NT2/D1 (cell line): ENCODE measurements at regions not wholly inside any gene's neighbourhood (a gene's known extent, or its start where the extent isn't known, plus 50 kb on each side); places are given as distances from the start of the nearest gene placed in this dataset.

Experiments used
- DNase-seq: peaks from one replicate; pipeline ENCODE4 v3.0.0-alpha.2; 2011; ENCODE audit warnings: low read depth, low spot score
- H3K27me3 ChIP-seq: 2 replicates; pipeline ENCODE4 v1.6.0; 2011; ENCODE audit warnings: mild to moderate bottlenecking; ENCODE audit not compliant: insufficient read length, insufficient read depth
- H3K36me3 ChIP-seq: 2 replicates; pipeline ENCODE4 v1.6.1; 2011; ENCODE audit warnings: mild to moderate bottlenecking, low read length, mixed read lengths; ENCODE audit not compliant: insufficient read depth, insufficient read length
- H3K4me1 ChIP-seq: 2 replicates; pipeline ENCODE4 v1.5.1; 2011; ENCODE audit not compliant: insufficient read depth, insufficient read length
- H3K4me3 ChIP-seq: 2 replicates; pipeline ENCODE4 v1.5.1; 2011; ENCODE audit warnings: low read depth; ENCODE audit not compliant: insufficient read length
- H3K9ac ChIP-seq: 2 replicates; pipeline ENCODE4 v1.6.0; 2011; ENCODE audit warnings: low read depth; ENCODE audit not compliant: insufficient read length
- H3K9me3 ChIP-seq: 2 replicates; pipeline ENCODE4 v1.5.1; 2011; ENCODE audit warnings: mild to moderate bottlenecking, low read length; ENCODE audit not compliant: insufficient read depth
- SUZ12 ChIP-seq: IDR thresholded peaks from 2 replicates; pipeline ENCODE4 v1.6.1; 2011; ENCODE audit not compliant: insufficient read length, insufficient read depth; ENCODE audit errors: extremely low read depth
- YY1 ChIP-seq: IDR thresholded peaks from 2 replicates; pipeline ENCODE4 v1.6.1; 2011; ENCODE audit not compliant: insufficient read length, insufficient read depth
- ZNF274 ChIP-seq: IDR thresholded peaks from 2 replicates; pipeline ENCODE4 v1.6.1; 2011; ENCODE audit warnings: mild to moderate bottlenecking, low read depth, low read length

- Histone ChIP-seq H3K4me1 (peaks cover 33% of the 10 kb centered on the region), H3K9ac (no peak overlapping the region), H3K27me3 (no peaks in the 10 kb centered on the region), H3K9me3 (no peaks in the 10 kb centered on the region), H3K36me3 (no peaks in the 10 kb centered on the region), H3K4me3 (no peak overlapping the region)
- no peak for DNase-seq
- no peak for TF ChIP-seq YY1
- no peak for TF ChIP-seq ZNF274
- no peak for TF ChIP-seq SUZ12
Measured at GRCh38 chrX:69321789-69322188, 156.5 kb upstream of the PJA1 start.

GRCh38 chrX:69321006-69321655 lies 155.9 kb upstream of the PJA1 start:
- H3K4me3 ChIP-seq: no peak overlapping the region
- DNase-seq: no peak
- H3K36me3 ChIP-seq: no peaks in the 10 kb centered on the region
- H3K9ac ChIP-seq: no peak overlapping the region
- peaks cover 33% of the 10 kb centered on the region for H3K4me1 ChIP-seq
- H3K9me3 ChIP-seq: no peaks in the 10 kb centered on the region
- no peaks in the 10 kb centered on the region for H3K27me3 ChIP-seq
- TF ChIP-seq YY1: no peak
- no peak for TF ChIP-seq ZNF274
- no peak for TF ChIP-seq SUZ12

- no peak overlapping the region for H3K9ac ChIP-seq
- peaks cover 37% of the 10 kb centered on the region for H3K4me1 ChIP-seq
- no peaks in the 10 kb centered on the region for H3K27me3 ChIP-seq
- TF ChIP-seq SUZ12 (no peak), YY1 (no peak), ZNF274 (no peak)
- no peak overlapping the region for H3K4me3 ChIP-seq
- no peaks in the 10 kb centered on the region for H3K36me3 ChIP-seq
- no peak for DNase-seq
- H3K9me3 ChIP-seq: no peaks in the 10 kb centered on the region
Measured at GRCh38 chrX:69320116-69320515, 154.9 kb upstream of the PJA1 start.

GRCh38 chrX:69319376-69319775 lies 154.1 kb upstream of the PJA1 start:
- TF ChIP-seq ZNF274 (no peak), SUZ12 (no peak), YY1 (no peak)
- Histone ChIP-seq H3K27me3 (no peaks in the 10 kb centered on the region), H3K4me1 (peaks cover 35% of the 10 kb centered on the region), H3K9me3 (no peaks in the 10 kb centered on the region), H3K9ac (no peak overlapping the region), H3K36me3 (no peaks in the 10 kb centered on the region), H3K4me3 (no peak overlapping the region)
- no peak for DNase-seq

GRCh38 chrX:69318651-69319340 lies 153.5 kb upstream of the PJA1 start:
- H3K9ac ChIP-seq: no peak overlapping the region
- peak; percentile 22 for DNase-seq
- no peaks in the 10 kb centered on the region for H3K27me3 ChIP-seq
- H3K4me3 ChIP-seq: no peak overlapping the region
- no peaks in the 10 kb centered on the region for H3K9me3 ChIP-seq
- no peaks in the 10 kb centered on the region for H3K36me3 ChIP-seq
- no peak for TF ChIP-seq ZNF274
- TF ChIP-seq SUZ12: no peak
- TF ChIP-seq YY1: no peak
- H3K4me1 ChIP-seq: peaks cover 32% of the 10 kb centered on the region

GRCh38 chrX:69317721-69318120 lies 152.5 kb upstream of the PJA1 start:
- no peaks in the 10 kb centered on the region for H3K27me3 ChIP-seq
- H3K9ac ChIP-seq: peak overlapping the region; percentile 16
- no peak overlapping the region for H3K4me3 ChIP-seq
- H3K4me1 ChIP-seq: peaks cover 29% of the 10 kb centered on the region
- no peaks in the 10 kb centered on the region for H3K36me3 ChIP-seq
- TF ChIP-seq ZNF274 (no peak), SUZ12 (no peak)
- no peaks in the 10 kb centered on the region for H3K9me3 ChIP-seq
- DNase-seq: no peak

GRCh38 chrX:69314436-69315348 lies 149.4 kb upstream of the PJA1 start:
- TF ChIP-seq YY1 (no peak), SUZ12 (no peak), ZNF274 (no peak)
- Histone ChIP-seq H3K9me3 (no peaks in the 10 kb centered on the region), H3K36me3 (no peaks in the 10 kb centered on the region), H3K27me3 (no peaks in the 10 kb centered on the region), H3K9ac (no peak overlapping the region), H3K4me3 (peak overlapping the region; percentile 3), H3K4me1 (peaks cover 25% of the 10 kb centered on the region)
- DNase-seq: peak; percentile 20
